A673 (cell line): ENCODE measurements at regions not wholly inside any gene's neighbourhood (a gene's known extent, or its start where the extent isn't known, plus 50 kb on each side); places are given as distances from the start of the nearest gene placed in this dataset.
"Not testable (repeated sequence)": the region's sequence is repeated elsewhere in the genome, so short reads cannot be mapped to it uniquely, and the experiment has no call there.

Source experiments
- BruUV-seq: library from RNA; stranded (reverse); fragments of 400-500 nt; replicated peaks from 2 replicates; lab custom pipeline; 2021; lab: Mats Ljungman, UMichigan
- CTCF ChIA-PET: fragments of 300-600 bp; sonication (Branson Sonifier 250); formaldehyde crosslinking; loops from one replicate; lab custom pipeline; 2022; ENCODE audit warnings: antibody characterized with exemption; lab: Charles Lee
- POLR2A ChIA-PET: fragments of 300-600 bp; sonication (Branson Sonifier 250); formaldehyde crosslinking; loops from one replicate; lab custom pipeline; 2022; ENCODE audit warnings: antibody characterized with exemption; ENCODE audit not compliant: low non-redundant PET; lab: Charles Lee
- DNase-seq: peaks from one replicate; pipeline ENCODE4 v3.0.0-alpha.2; 2015; ENCODE audit warnings: low spot score
- H3K27ac ChIP-seq: fragments of 200-600 bp; sonication (generic); 2 replicates; pipeline ENCODE4 v1.5.1; 2016; ENCODE audit warnings: mixed run types, low read depth, mild to moderate bottlenecking, mixed read lengths, antibody characterized with exemption, low read length; ENCODE audit not compliant: poor library complexity, severe bottlenecking
- H3K27me3 ChIP-seq: fragments of 200-600 bp; sonication (generic); replicated peaks from 2 replicates; pipeline ENCODE4 v1.6.1; 2017; ENCODE audit warnings: mixed run types, low read depth, mild to moderate bottlenecking, mixed read lengths, antibody characterized with exemption, low read length; ENCODE audit not compliant: insufficient read depth, poor library complexity
- H3K36me3 ChIP-seq: fragments of 200-600 bp; sonication (generic); 2 replicates; pipeline ENCODE4 v1.6.1; 2016; ENCODE audit warnings: mixed run types, mild to moderate bottlenecking, mixed read lengths, antibody characterized with exemption, low read length; ENCODE audit not compliant: insufficient read depth, poor library complexity, severe bottlenecking
- H3K4me1 ChIP-seq: fragments of 200-600 bp; sonication (generic); 2 replicates; pipeline ENCODE4 v1.6.1; 2017; ENCODE audit warnings: mixed run types, mild to moderate bottlenecking, mixed read lengths, antibody characterized with exemption, low read length; ENCODE audit not compliant: insufficient read depth, poor library complexity, severe bottlenecking
- H3K4me3 ChIP-seq: fragments of 200-600 bp; sonication (generic); 2 replicates; pipeline ENCODE4 v1.5.1; 2016; ENCODE audit warnings: low read depth, mixed run types, mild to moderate bottlenecking, mixed read lengths, low read length; ENCODE audit not compliant: poor library complexity, severe bottlenecking
- H3K9me3 ChIP-seq: fragments of 200-600 bp; sonication (generic); 2 replicates; pipeline ENCODE4 v1.6.1; 2016; ENCODE audit warnings: mixed run types, low read depth, mild to moderate bottlenecking, mixed read lengths, antibody characterized with exemption, low read length; ENCODE audit not compliant: poor library complexity, severe bottlenecking
- EZH2 ChIP-seq: fragments of 200-600 bp; sonication (generic); IDR thresholded peaks from 2 replicates; pipeline ENCODE4 v1.6.1; 2017; ENCODE audit warnings: borderline replicate concordance, low read depth, mild to moderate bottlenecking, mixed read lengths, antibody characterized with exemption, low read length; ENCODE audit not compliant: poor library complexity, severe bottlenecking
- intact Hi-C: fragments of 100-400 bp; cut with micrococcal nuclease; formaldehyde crosslinking; loops from one replicate; pipeline ENCODE4 v1.10.0; 2022; ENCODE audit not compliant: unreplicated experiment
- TF ChIP-seq, protein P1 (sequence below): fragments of 300-800, 200-600 bp; sonication (generic); conservative IDR thresholded peaks from 2 replicates; pipeline ENCODE4 v1.5.1; 2017; ENCODE audit warnings: low read depth, mild to moderate bottlenecking, antibody characterized with exemption, low read length, moderate library complexity, mixed read lengths

GRCh38 chr2:39867268-39867667, 88.2 kb upstream of the THUMPD2 start:
- no peaks in the 10 kb centered on the region for H3K27me3 ChIP-seq
- DNase-seq = no peak
- intact Hi-C loops = no loop called here
- CTCF ChIA-PET = no interaction called here
- no peak overlapping the region for H3K4me3 ChIP-seq
- H3K4me1 ChIP-seq = peaks cover 20% of the 10 kb centered on the region
- H3K27ac ChIP-seq = no peak overlapping the region
- H3K9me3 ChIP-seq = no peaks in the 10 kb centered on the region
- TF ChIP-seq, protein P1, sequence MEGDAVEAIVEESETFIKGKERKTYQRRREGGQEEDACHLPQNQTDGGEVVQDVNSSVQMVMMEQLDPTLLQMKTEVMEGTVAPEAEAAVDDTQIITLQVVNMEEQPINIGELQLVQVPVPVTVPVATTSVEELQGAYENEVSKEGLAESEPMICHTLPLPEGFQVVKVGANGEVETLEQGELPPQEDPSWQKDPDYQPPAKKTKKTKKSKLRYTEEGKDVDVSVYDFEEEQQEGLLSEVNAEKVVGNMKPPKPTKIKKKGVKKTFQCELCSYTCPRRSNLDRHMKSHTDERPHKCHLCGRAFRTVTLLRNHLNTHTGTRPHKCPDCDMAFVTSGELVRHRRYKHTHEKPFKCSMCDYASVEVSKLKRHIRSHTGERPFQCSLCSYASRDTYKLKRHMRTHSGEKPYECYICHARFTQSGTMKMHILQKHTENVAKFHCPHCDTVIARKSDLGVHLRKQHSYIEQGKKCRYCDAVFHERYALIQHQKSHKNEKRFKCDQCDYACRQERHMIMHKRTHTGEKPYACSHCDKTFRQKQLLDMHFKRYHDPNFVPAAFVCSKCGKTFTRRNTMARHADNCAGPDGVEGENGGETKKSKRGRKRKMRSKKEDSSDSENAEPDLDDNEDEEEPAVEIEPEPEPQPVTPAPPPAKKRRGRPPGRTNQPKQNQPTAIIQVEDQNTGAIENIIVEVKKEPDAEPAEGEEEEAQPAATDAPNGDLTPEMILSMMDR = no peak
- no peak for TF ChIP-seq EZH2
- no TSS peak for BruUV-seq
- H3K36me3 ChIP-seq = no peaks in the 10 kb centered on the region
- POLR2A ChIA-PET = no interaction called here

DNA sequence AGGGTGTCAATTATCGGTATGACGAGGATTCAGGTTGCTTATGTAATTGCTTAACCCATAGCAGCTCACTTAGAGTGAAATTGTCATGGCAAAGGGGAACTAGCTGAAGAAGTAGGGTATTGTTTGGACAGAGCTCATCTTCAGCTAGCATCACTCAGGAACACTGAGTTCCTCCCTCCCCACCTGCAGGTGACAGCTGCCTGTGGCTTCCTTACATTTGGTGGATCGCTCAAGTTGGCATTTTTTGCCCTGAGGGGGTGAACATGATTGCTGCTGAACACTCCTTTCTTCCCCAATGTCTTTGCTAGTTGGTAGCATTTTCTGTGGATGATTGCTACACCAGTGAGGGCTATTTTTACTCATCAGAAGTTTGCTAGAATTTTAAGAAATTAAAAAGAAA, 86.7 kb upstream of the THUMPD2 start:
- BruUV-seq = no TSS peak
- ChIA-PET POLR2A (no interaction called here), CTCF (no interaction called here)
- H3K27ac ChIP-seq = no peak overlapping the region
- no peaks in the 10 kb centered on the region for H3K9me3 ChIP-seq
- H3K27me3 ChIP-seq = no peaks in the 10 kb centered on the region
- H3K4me1 ChIP-seq = peaks cover 5% of the 10 kb centered on the region
- no peak for DNase-seq
- no peak overlapping the region for H3K4me3 ChIP-seq
- TF ChIP-seq EZH2 = no peak
- TF ChIP-seq, protein P1 = no peak
- intact Hi-C loops = no loop called here
- H3K36me3 ChIP-seq = no peaks in the 10 kb centered on the region

DNA sequence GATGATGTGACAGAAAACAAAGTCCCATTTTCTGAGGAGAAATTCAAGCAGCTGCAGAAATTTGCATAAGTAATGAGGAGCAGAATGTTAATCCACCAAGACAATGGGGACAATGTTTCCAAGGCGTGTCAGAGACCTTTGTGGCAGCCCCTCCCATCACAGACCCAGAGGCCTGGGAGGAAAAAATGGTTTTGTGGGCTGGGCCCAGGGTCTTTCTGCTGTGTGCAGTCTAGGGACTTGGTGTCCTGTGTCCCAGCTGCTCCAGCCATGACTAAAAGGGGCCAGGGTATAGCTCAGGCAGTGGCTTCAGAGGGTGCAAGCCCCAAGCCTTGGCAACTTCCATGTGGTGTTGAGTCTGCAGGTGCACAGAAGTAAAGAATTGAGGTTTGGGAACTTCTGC, 84.6 kb upstream of the THUMPD2 start:
- BruUV-seq, DNase-seq, H3K36me3 ChIP-seq, H3K9me3 ChIP-seq, H3K4me1 ChIP-seq, POLR2A ChIA-PET, H3K4me3 ChIP-seq, H3K27me3 ChIP-seq, intact Hi-C loops, CTCF ChIA-PET, H3K27ac ChIP-seq: not testable (repeated sequence)

- Histone ChIP-seq H3K36me3 (no peaks in the 10 kb centered on the region), H3K27ac (no peak overlapping the region), H3K4me3 (no peak overlapping the region), H3K9me3 (no peaks in the 10 kb centered on the region), H3K27me3 (no peaks in the 10 kb centered on the region), H3K4me1 (no peaks in the 10 kb centered on the region)
- DNase-seq = no peak
- intact Hi-C loops = no loop called here
- POLR2A ChIA-PET = no interaction called here
- CTCF ChIA-PET = no interaction called here
- TF ChIP-seq, protein P1 = no peak
- no peak for TF ChIP-seq EZH2
- BruUV-seq = no TSS peak
These were observed 81.5 kb upstream of the THUMPD2 start for GRCh38 chr2:39860538-39860937.
